Thoracic aorta (tissue), 2 donors: ENCODE measurements at regions not wholly inside any gene's neighbourhood (a gene's known extent, or its start where the extent isn't known, plus 50 kb on each side); places are given as distances from the start of the nearest gene placed in this dataset.

Experiments
- ATAC-seq: fragments of 150-250 bp; one replicate; pipeline ENCODE4 v1.8.0; 2017; ENCODE audit warnings: low read depth; ENCODE audit not compliant: insufficient number of reproducible peaks, low FRiP score
- DNase-seq: peaks from one replicate; pipeline ENCODE4 v3.0.0-alpha.2; 2020; ENCODE audit warnings: low spot score
- H3K27ac ChIP-seq, 2 donors: fragments of 200-600 bp; sonication (generic); 1 replicate in 1 of 2; 2 replicates in 1 of 2; pipeline ENCODE4 v1.5.1; 2016; ENCODE audit warnings: mild to moderate bottlenecking in 2 of 2, moderate library complexity in 2 of 2
- H3K27me3 ChIP-seq: fragments of 200-600 bp; sonication (generic); replicated peaks from 2 replicates; pipeline ENCODE4 v1.6.0; 2016; ENCODE audit warnings: mild to moderate bottlenecking; ENCODE audit not compliant: insufficient read depth
- H3K36me3 ChIP-seq: fragments of 200-600 bp; sonication (generic); one replicate; pipeline ENCODE4 v1.5.1; 2016
- H3K4me1 ChIP-seq, 2 donors: fragments of 200-600 bp; sonication (generic); 1 replicate in 1 of 2; 2 replicates in 1 of 2; pipeline versions ENCODE4 v1.5.1 to v1.6.0; 2016; ENCODE audit warnings: low read depth in 2 of 2, mild to moderate bottlenecking in 1 of 2; ENCODE audit not compliant: control insufficient read depth in 1 of 2
- H3K4me3 ChIP-seq: fragments of 200-600 bp; sonication (generic); 2 replicates; pipeline ENCODE4 v1.5.1; 2016; ENCODE audit warnings: mild to moderate bottlenecking
- H3K9me3 ChIP-seq: fragments of 200-600 bp; sonication (generic); 2 replicates; pipeline ENCODE4 v1.5.1; 2016
- TF ChIP-seq, protein P1 (sequence below): fragments of 200-600 bp; sonication (generic); IDR thresholded peaks from one replicate; pipeline ENCODE4 v1.5.1; 2019; ENCODE audit warnings: antibody characterized with exemption

DNA sequence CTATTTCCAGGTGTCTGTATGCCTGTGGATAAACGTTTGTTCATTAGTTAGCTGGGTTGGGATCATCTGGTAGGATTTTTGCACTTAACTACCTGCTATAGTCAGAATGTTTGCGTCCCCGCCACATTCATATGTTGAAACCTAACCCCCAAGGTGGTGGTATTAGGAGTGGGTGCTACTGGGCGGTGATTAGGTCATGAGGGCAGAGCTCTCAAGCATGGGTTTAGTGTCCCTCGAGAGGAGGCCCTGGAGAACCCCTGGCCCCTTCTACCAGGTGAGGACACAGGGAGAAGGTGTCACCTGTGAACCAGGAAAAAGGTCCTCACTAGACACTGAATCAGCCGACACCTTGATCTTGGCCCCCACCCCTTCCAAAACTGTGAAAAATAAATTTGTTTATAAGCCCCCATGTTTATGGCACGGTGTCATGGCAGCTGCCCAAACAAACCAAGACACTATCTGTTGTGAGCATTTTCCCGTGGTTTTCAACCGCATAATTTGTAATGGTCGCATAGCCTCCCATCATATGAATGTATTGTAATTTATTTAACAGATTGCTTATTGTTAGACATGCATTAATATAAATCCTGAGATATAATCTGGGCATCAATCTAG is 92.7 kb upstream of the TRIM2 start:
- no peak overlapping the region for H3K4me3 ChIP-seq
- DNase-seq (no peak), ATAC-seq (no peak)
- no peaks in the 10 kb centered on the region for H3K36me3 ChIP-seq
- TF ChIP-seq, protein P1, sequence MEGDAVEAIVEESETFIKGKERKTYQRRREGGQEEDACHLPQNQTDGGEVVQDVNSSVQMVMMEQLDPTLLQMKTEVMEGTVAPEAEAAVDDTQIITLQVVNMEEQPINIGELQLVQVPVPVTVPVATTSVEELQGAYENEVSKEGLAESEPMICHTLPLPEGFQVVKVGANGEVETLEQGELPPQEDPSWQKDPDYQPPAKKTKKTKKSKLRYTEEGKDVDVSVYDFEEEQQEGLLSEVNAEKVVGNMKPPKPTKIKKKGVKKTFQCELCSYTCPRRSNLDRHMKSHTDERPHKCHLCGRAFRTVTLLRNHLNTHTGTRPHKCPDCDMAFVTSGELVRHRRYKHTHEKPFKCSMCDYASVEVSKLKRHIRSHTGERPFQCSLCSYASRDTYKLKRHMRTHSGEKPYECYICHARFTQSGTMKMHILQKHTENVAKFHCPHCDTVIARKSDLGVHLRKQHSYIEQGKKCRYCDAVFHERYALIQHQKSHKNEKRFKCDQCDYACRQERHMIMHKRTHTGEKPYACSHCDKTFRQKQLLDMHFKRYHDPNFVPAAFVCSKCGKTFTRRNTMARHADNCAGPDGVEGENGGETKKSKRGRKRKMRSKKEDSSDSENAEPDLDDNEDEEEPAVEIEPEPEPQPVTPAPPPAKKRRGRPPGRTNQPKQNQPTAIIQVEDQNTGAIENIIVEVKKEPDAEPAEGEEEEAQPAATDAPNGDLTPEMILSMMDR = no peak
- no peaks in the 10 kb centered on the region for H3K9me3 ChIP-seq
- H3K27ac ChIP-seq = no peak overlapping the region
- H3K4me1 ChIP-seq = peaks cover 12 to 18% of the 10 kb centered on the region in 2 donors
- H3K27me3 ChIP-seq = no peaks in the 10 kb centered on the region

DNA sequence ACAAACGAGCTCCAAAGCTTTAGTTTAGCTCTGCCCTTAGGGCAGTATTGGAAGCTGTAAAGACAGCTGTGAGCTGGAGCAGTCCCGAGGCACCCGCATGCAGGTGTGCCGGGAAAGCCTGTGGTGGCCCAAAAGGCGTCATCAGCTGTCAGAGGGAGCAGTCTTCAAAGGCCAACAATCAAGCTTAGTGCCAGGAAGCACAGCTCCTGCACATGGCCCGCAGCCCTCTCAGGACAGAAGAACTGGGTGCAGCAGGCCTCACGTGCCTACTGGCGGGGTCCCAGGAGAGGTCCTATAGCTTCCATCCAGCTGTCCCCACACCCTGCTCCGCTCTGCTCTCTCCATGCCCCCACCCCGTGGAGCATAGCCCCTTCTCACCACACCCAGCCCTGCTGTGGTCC is 92.2 kb upstream of the TRIM2 start:
- Histone ChIP-seq H3K27me3 (no peaks in the 10 kb centered on the region), H3K4me3 (no peak overlapping the region), H3K27ac (no peak overlapping the region), H3K4me1 (peaks cover 14 to 21% of the 10 kb centered on the region in 2 donors), H3K36me3 (no peaks in the 10 kb centered on the region), H3K9me3 (no peaks in the 10 kb centered on the region)
- DNase-seq (no peak), ATAC-seq (no peak)
- TF ChIP-seq, protein P1 = no peak

DNA sequence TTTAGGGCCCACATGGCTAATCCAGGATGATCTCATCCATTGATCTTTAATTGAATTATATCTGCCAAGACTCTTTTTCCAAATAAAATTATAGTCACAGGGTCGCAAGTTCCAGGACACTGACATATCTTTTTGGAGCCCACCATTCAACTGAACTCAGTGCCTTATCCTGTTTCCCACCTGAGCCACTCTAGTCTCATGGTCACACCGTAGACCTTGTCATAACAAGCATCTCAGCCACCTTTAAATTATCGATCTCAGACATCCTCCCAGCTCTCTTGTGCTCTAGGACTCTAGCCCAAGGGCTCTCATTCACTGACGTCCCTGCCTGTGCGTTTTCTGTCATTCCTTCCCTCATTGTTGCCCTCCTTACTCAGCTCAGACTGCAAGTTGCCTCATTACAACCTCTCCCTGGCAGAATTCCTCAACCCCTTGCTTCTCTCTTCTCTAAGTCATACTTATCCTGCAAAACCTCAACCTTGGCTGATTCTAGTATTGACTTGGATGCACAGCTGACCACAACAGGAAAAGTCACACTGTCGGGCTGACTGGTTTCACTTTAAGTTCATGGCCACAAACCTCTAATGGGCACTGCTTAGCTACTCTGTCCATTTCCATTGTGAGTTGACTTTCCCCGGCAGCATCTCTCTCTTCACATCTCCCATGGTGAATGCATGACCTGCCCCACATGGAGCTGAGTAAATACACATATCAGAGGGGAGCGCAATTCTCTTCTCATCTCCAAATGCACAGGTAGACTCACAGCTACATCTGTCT is 91.0 kb upstream of the TRIM2 start:
- H3K4me1 ChIP-seq = peaks cover 14 to 21% of the 10 kb centered on the region in 2 donors
- H3K9me3 ChIP-seq = no peaks in the 10 kb centered on the region
- no peak overlapping the region for H3K27ac ChIP-seq
- DNase-seq (no peak), ATAC-seq (no peak)
- no peaks in the 10 kb centered on the region for H3K27me3 ChIP-seq
- no peak overlapping the region for H3K4me3 ChIP-seq
- TF ChIP-seq, protein P1 = no peak
- H3K36me3 ChIP-seq = no peaks in the 10 kb centered on the region

DNA sequence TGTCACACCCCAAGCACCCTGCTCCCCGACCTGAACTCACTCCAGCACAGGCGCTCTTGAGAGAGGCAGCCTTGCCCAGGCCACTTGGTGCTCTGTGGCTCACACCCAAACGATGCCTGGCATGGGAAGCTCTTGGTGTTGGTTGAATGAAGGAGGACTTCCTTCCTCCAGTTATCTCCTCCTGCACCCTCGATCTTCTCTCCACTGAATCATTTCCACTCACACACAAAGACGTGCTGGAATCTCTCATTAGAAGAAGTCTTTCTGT is 90.5 kb upstream of the TRIM2 start:
- Histone ChIP-seq H3K4me3 (no peak overlapping the region), H3K36me3 (no peaks in the 10 kb centered on the region), H3K27me3 (no peaks in the 10 kb centered on the region), H3K4me1 (peaks cover 14 to 21% of the 10 kb centered on the region in 2 donors), H3K27ac (no peak overlapping the region), H3K9me3 (no peaks in the 10 kb centered on the region)
- TF ChIP-seq, protein P1 = no peak
- no peak for ATAC-seq
- no peak for DNase-seq

DNA sequence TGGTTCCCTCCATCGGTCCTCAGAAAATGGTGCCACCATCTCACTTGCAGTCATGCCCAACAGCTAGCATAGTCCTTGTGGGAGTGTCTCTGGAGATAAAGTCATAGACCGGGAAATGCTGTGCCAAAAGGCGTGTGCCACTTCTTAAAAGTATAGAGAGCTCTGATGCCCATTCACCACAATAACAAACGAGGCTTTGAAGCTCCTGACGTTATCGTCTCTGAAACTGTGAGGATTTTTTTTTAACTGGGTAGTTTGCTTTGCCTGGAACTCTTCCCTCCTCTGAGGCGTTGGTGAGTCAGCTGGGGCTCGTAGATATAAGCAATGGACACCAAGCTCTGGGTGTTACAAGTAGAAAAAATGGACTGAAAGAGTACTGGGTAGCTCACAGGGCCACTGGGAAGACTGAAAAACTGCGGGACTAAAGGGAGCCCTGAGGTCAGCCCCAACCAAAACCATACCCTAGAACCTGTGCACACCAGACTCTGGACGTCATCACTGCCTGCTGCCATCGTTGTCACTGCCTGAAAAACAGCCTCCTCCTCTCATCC is 89.4 kb upstream of the TRIM2 start:
- DNase-seq = no peak
- TF ChIP-seq, protein P1 = no peak
- H3K27me3 ChIP-seq = no peaks in the 10 kb centered on the region
- no peaks in the 10 kb centered on the region for H3K9me3 ChIP-seq
- no peaks in the 10 kb centered on the region for H3K36me3 ChIP-seq
- peak; percentile 62 for ATAC-seq
- H3K4me1 ChIP-seq = peaks cover 14 to 21% of the 10 kb centered on the region in 2 donors
- H3K27ac ChIP-seq = peak overlapping the region; percentile 90 to 94
- H3K4me3 ChIP-seq = peak overlapping the region; percentile 57
